ENCODE measurements at regions not wholly inside any gene's neighbourhood (a gene's known extent, or its start where the extent isn't known, plus 50 kb on each side); places are given as distances from the start of the nearest gene placed in this dataset.

- TF ChIP-seq GLIS2 (tag by site-specific recombination; IDR thresholded peaks at IDR 0.05), result no peak
- no peak for TF ChIP-seq ZBTB11 (tag by site-specific recombination; conservative IDR thresholded peaks at IDR 0.05; ENCODE audit: low read depth)
These were observed 1296.5 kb upstream of the SPRY2 start (continued) for GRCh38 chr13:81637457-81637856.

- H3K36me3 ChIP-seq (ENCODE audit: control insufficient read depth in 2 of 2, insufficient read depth in 1 of 2, low read length in 2 of 2), result no peaks in the 10 kb centered on the region
- no peak overlapping the region for H3K4me3 ChIP-seq (ENCODE audit: low read depth, low read length)
- no peaks in the 10 kb centered on the region for H3K9me3 ChIP-seq (ENCODE audit: control insufficient read depth, insufficient read depth, low read depth, low read length)
- 0 out of 2 replicates have a peak, but pooled peaks have one; percentile 3 for TF ChIP-seq ELK4 (IDR thresholded peaks at IDR 0.05; ENCODE audit: borderline replicate concordance, low read depth, low read length)
- no peak for TF ChIP-seq GFI1B (tag by site-specific recombination; IDR thresholded peaks at IDR 0.05)
- H3K27ac ChIP-seq (ENCODE audit: extremely low read depth, low read depth, low read length), result no peak overlapping the region
- CTCF ChIA-PET, result interaction anchor here (0.7 kb wide), 1 partner anchor 657 kb away, joined by 3 read pairs; no protein-coding TSS in a partner anchor
- H3K4me1 ChIP-seq (ENCODE audit: control insufficient read depth, insufficient read depth, low read length), result no peaks in the 10 kb centered on the region
- POLR2A ChIA-PET, result no interaction called here
These were observed 1295.2 kb upstream of the SPRY2 start for GRCh38 chr13:81636120-81636519.

- POLR2A ChIA-PET, result no interaction called here
- CTCF ChIA-PET, result no interaction called here
These were observed 1274.1 kb upstream of the SPRY2 start for GRCh38 chr13:81615031-81615430.

GRCh38 chr13:81610644-81611043 lies 1269.7 kb upstream of the SPRY2 start:
- H3K4me3 ChIP-seq (ENCODE audit: low read depth, low read length), result no peak overlapping the region
- no peaks in the 10 kb centered on the region for H3K4me1 ChIP-seq (ENCODE audit: control insufficient read depth, insufficient read depth, low read length)
- H3K27ac ChIP-seq (ENCODE audit: extremely low read depth, low read depth, low read length), result no peak overlapping the region
- ChIA-PET POLR2A (no interaction called here), CTCF (no interaction called here)
- H3K9me3 ChIP-seq (ENCODE audit: control insufficient read depth, insufficient read depth, low read depth, low read length), result no peaks in the 10 kb centered on the region
- TF ChIP-seq ZNF138 (tag by site-specific recombination; IDR thresholded peaks at IDR 0.05; ENCODE audit: borderline replicate concordance) (no peak), ZNF837 (tag by site-specific recombination; IDR thresholded peaks at IDR 0.05) (no peak), ZNF19 (tag by site-specific recombination; IDR thresholded peaks at IDR 0.05; ENCODE audit: low read depth) (no peak), SETDB1 (IDR thresholded peaks at IDR 0.05; ENCODE audit: insufficient read length, low read length) (no peak), ZNF280C (tag by site-specific recombination; IDR thresholded peaks at IDR 0.05) (no peak), REPIN1 (tag by site-specific recombination; IDR thresholded peaks at IDR 0.05; ENCODE audit: low read depth) (no peak), ZBTB21 (tag by site-specific recombination; IDR thresholded peaks at IDR 0.05) (no peak), ZNF26 (tag by site-specific recombination; IDR thresholded peaks at IDR 0.05) (no peak), ZNF792 (tag by site-specific recombination; IDR thresholded peaks at IDR 0.05) (no peak), ZNF692 (tag by site-specific recombination; IDR thresholded peaks at IDR 0.05) (no peak)
- H3K36me3 ChIP-seq (ENCODE audit: control insufficient read depth in 2 of 2, insufficient read depth in 1 of 2, low read length in 2 of 2), result no peaks in the 10 kb centered on the region

More at GRCh38 chr13:81615031-81615430, 1274.1 kb upstream of the SPRY2 start:
- Histone ChIP-seq H3K36me3 (ENCODE audit: control insufficient read depth in 2 of 2, insufficient read depth in 1 of 2, low read length in 2 of 2) (no peaks in the 10 kb centered on the region), H3K4me1 (ENCODE audit: control insufficient read depth, insufficient read depth, low read length) (no peaks in the 10 kb centered on the region), H3K4me3 (ENCODE audit: low read depth, low read length) (no peak overlapping the region), H3K9me3 (ENCODE audit: control insufficient read depth, insufficient read depth, low read depth, low read length) (no peaks in the 10 kb centered on the region), H3K27ac (ENCODE audit: extremely low read depth, low read depth, low read length) (no peak overlapping the region)
- TF ChIP-seq ZIC2 (tag by site-specific recombination; IDR thresholded peaks at IDR 0.05), result no peak
